ENCODE measurements at regions not wholly inside any gene's neighbourhood (a gene's known extent, or its start where the extent isn't known, plus 50 kb on each side); places are given as distances from the start of the nearest gene placed in this dataset.

DNA sequence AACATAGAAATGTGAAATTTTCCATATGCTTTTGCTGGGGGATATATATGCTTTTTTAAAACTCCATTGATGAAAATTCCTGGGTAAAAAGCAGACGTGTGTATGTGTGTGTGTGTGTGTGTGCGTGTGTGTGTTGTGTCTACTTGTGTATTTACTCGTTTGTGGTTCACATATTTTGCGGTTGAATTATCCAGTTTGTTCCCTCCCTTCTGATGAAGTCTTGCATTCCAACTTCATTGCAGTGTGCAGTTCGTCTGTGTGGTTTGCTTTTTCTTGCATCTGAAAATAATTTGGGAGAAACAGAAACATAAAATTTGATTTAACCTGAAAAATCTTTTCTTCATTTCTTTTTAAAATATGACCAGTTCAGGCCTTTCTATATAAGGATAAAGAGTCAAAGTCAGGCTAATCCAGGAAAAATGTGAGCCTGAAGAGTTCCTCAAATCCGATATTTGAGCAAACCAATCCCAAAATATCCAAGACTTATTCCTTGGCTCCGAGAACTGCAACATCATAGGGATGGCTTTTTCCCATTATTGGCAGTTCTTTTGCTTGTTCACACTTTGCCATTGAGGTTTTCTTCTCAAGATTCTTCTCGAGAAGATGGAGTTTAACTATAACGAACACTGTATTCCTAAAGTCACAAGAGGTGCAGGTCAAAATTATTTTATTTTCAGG lies 202.2 kb upstream of the CCN2 start:
- no peak for DNase-seq (ENCODE audit: low spot score)
- intact Hi-C loops (cut with DNase I) = no loop called here

DNA sequence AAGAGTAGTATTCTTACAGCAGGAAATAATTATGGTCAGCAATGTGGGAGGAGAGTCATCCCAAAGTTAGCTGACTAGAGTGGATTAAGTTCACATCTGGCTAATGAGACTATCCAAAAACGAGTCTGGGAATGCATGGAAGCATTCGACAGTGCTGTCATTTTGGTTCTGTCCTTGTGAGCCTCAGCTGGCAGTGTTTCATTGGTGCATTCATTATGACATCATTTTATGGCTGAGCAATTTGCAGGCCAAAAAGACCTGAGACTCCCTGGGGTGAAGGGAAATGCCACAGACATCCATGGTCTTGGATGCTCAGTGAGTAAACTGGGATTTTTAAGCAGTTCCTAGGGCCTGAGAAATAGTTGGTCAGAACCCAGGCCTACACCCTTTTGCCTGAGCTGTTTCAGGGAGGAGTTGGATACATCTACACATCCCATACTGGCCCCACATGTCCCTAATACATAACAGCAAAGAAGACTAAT lies 196.4 kb upstream of the CCN2 start:
- DNase-seq (ENCODE audit: low spot score) = no peak
- intact Hi-C loops (cut with DNase I) = no loop called here

DNA sequence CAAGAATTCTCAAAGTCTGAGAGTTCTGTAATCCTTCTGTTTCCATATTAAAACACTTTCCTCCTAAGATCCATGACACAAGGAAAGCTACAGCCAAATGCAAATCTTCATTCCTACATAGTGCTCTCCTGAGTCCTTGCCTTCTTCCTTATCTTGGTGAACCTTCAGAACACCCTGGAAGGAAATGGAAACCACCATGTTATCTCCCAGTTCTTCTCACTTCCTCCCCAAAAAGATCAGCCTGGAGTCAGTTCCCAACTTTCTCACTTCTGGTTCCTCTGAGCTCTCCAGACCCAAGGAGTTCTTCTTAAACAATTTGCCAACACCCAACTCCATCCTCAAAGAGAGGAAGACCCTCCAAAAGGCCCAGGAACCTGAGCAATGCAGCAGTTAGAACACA lies 193.3 kb upstream of the CCN2 start:
- DNase-seq (ENCODE audit: low spot score) = no peak
- intact Hi-C loops (cut with DNase I) = loop anchor here (5.0 kb wide), 1 partner anchor 197 kb away; no protein-coding TSS in a partner anchor

DNA sequence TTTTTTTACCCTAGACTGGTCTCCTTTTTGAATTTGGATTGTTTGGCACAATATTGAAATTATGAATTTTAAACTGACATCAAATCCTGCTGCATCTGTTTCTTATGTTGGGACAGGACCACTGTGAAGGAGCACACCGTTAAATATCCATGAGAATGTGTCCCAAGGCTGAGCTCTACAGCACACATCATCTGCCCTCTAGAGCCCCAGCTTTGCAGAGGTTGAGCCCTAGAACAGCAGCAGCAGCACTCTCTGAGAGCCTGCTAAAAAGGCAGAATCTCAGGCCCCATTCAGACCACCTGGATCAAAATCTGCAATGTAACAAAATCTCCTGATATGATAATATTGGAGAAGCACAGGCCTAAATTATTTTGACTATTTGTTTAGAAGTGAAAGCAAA lies 192.1 kb upstream of the CCN2 start:
- intact Hi-C loops (cut with DNase I) = loop anchor here (5.0 kb wide), 1 partner anchor 196 kb away; no protein-coding TSS in a partner anchor
- DNase-seq (ENCODE audit: low spot score) = no peak

DNA sequence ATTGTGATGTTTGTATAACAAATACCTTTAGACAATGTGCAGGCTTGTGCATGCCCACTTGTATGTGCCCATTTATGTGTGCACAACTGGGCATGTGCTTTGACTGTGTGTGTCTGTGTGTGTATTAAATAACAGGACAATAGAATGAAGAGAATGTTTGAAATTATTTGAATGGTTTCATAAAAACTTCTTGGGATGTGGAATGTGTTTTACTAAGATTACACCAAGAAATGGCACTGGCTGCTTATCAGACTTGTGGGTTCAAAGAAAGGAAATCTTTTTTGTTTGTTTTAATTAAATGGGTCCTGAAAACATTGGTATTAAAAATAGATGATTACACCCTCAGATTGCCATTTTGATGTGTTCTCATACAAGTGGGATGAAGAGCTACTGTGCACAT lies 191.6 kb upstream of the CCN2 start:
- no peak for DNase-seq (ENCODE audit: low spot score)
- intact Hi-C loops (cut with DNase I) = loop anchor here (5.0 kb wide), 1 partner anchor 195 kb away; no protein-coding TSS in a partner anchor

DNA sequence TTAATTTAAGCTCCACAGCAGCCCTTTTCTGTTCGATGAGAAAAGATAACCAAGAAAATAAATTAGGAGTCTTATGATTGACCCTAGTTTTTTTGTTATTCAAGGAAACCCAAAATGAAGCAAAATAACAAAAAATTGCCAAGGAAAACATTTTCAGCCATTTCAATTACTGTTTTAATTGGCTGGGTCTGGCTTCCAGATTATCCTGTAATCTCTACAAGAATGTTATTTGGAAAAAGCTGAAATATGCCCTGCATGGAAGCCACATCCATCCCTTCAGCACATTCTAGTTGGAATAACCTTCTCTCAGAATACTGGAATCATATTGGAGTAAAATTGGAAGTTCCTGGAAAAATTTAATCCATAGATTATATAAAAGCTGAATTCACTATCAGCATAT lies 191.1 kb upstream of the CCN2 start:
- intact Hi-C loops (cut with DNase I) = loop anchor here (5.0 kb wide), 1 partner anchor 195 kb away; no protein-coding TSS in a partner anchor
- no peak for DNase-seq (ENCODE audit: low spot score)

DNA sequence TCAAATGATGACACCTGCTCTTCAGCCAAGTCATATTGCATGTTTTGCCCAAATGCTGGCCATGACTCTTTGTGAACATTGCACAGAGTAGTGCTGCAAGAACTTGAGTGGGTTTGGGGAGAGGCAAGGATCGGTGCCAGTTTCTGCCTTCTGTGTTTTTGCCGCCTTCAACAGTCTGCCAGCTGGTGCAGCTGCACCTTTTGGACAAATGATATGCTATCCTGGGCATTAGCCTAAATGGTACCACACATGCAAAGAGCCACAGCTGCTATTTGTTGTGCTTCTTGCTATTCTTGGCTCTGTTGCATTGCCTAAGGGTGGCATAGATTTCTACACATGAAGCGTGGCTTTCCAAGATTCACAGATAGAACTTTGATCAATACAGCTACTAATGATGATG lies 189.0 kb upstream of the CCN2 start:
- intact Hi-C loops (cut with DNase I) = loop anchor here (5.0 kb wide), 1 partner anchor 193 kb away; no protein-coding TSS in a partner anchor
- DNase-seq (ENCODE audit: low spot score) = no peak

DNA sequence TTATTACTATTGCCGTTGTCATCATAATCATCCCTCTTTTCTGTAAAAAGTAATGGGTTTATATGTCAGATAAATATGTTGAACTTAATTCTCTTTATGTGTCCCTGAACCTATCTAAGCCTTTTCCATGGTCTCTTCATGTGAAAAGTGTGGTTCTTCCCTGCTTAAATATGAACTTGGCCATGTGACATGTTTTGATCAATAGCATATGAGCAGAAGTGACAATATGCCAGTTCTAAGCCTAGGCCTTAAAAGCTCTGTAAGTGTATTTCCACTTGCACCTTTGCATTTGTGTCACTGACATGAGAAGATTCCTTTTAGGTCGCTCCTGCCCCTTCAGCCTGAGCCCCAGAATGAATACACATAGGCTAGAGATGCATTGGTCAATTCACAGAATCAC lies 188.4 kb upstream of the CCN2 start:
- no peak for DNase-seq (ENCODE audit: low spot score)
- intact Hi-C loops (cut with DNase I) = loop anchor here (5.0 kb wide), 1 partner anchor 192 kb away; no protein-coding TSS in a partner anchor

DNA sequence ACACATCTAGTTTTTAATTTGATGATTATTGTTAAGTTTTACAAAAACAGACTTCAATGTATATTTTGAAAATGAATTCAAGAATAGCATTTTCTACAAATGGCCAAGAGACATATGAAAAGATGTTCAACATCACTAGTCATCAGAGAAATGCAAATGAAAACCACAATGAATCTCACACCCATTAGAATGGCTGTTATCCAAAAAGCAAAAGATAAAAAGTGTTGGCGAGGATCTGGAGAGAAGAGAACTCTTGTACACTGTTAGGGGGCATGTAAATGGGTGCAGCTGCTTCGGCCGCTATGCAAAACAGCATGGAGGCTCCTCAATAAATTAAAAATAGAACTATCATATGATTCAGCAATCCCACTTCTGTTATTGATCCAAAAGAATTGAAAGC lies 185.8 kb upstream of the CCN2 start:
- no peak for DNase-seq (ENCODE audit: low spot score)
- intact Hi-C loops (cut with DNase I) = no loop called here

DNA sequence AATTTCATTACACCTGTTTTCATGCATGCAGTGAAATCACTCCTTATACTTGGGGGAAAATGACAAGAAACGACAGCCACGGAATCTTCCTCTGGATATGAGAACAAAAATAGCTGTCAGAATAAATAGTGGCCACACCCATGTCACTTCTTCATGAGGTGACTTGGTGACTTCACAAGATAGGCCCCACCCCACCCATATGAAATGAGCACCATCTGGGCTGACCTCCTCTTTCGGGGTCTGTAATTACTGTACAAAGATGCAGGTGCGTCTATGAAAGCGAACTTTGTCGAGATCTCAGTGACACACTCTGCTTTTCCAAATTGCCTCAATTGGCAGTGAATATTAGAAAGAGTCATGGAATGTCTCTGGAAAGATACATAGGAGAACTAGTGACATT lies 184.2 kb upstream of the CCN2 start:
- intact Hi-C loops (cut with DNase I) = no loop called here
- no peak for DNase-seq (ENCODE audit: low spot score)

DNA sequence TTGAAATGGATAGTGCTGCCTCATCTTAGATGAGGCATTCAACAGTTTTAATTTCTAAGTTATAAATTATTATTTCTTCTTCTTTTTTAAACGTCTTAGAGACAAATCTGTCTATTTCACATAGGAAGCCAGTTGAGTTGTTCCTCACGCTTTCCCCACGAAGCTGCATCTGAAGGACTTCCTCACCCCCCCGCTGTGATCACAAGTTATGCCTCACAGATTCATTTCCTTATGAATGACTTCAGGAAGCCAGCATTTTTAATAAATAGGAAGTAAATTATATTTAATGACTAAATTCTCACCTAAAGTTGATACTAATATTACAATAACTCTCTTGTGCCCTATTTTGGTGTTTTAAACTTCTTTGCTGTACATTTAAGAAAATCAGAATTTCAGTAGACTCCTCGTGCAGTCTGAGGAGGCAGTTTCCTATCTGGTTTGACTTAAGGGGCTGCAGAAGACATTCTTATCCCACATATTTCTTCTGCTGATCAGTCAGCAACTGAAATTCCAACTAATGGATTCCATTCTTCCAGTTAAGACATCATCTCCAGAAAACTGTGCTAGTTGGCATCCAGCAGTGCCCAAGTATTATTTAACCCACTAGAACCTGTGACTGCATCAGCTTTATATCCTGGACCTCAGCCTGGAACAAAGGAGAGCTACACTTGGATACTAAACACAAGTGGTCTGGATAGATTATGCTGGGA lies 182.7 kb upstream of the CCN2 start:
- intact Hi-C loops (cut with DNase I) = no loop called here
- no peak for DNase-seq (ENCODE audit: low spot score)

DNA sequence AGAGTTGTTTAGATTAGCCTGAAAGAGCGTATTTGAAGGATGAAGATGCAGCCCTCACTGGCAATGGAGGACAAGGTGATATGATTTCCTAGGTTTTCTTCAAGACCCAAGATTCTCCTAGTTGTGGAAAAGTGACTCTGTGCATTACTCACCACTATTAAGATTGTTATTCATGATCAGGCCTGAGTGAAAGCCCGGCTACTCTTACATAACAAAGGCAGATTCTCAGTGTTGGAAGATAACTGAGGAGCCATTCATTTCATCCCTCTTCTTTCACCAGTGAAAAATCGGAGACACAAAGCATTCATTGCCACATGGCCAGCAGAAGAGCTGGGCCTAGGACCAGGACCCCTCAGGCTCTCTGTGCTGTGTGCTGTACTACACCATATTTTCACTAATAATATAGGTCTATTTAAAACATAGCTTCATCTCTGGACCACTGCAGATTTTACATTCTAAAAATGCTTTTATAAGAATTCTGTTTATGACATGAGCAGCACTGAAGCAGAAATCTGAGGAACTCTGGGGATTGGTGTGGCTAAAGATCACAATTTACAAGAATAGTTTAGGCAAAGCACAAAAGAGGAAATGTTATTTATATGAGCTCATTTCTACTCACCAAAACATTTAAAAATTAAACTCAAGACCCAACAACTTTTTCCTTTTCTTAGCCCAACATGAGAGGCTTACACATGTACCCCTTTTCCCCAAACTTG lies 181.9 kb upstream of the CCN2 start:
- intact Hi-C loops (cut with DNase I) = no loop called here

DNA sequence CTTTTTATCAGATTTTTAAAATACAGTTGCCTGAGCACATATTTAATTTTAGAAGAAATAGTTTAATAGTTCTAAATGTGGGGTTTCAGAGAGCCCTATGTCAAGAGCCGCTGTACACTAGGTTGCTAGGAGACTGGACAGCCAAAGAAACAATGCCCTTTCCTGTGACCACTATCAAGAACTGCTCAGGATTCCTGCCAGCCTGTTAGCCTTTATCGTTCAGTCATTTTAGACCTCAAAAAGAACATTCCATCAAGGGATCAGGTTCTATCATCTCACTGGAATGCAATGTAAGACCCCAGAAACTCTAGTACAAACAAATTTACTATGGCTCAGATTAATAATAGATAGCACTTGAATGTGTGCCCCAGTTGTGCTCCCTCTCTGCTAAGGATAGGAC lies 181.2 kb upstream of the CCN2 start:
- intact Hi-C loops (cut with DNase I) = no loop called here
- DNase-seq (ENCODE audit: low spot score) = no peak

More for the DNA sequence above, 181.9 kb upstream of the CCN2 start:
- DNase-seq (ENCODE audit: low spot score) = no peak

DNA sequence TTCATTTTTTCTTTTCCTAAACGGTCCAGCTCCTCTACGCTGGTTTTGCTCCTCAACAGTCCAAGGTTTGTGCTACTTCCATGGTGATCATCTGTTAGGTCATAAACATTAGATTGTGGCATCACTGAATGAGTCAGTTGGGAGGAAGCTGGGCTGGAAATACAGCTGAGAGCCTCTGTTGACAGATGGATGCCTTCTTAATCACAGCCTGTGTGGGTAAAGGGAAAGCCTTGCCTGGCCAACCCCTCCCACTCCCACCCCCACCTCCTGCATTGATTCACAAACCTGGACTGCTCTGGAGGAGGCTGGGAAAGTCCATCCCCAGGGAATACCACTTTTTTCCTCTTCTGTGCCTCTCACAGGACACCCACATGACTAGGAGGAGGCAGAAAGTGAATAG lies 180.6 kb upstream of the CCN2 start:
- intact Hi-C loops (cut with DNase I) = no loop called here
- DNase-seq (ENCODE audit: low spot score) = no peak

DNA sequence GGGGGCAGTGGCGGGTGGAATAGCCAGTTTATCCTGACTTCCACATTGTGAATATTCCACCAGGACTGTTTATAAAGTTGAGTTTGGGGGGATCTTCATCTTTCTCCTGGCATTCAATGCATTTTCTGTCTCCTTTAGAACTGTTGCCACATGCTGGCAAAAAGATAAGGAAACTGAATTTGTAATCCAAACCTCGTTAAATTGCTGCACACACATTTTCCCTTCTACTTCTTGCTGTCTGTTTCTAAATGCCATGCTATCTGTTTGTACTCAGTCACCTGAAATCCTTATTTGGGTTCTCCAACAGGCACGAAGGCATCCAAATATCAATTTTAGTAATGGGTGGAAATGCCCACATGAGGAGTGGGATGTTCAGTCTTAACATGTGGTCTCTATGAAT lies 180.2 kb upstream of the CCN2 start:
- DNase-seq (ENCODE audit: low spot score) = no peak
- intact Hi-C loops (cut with DNase I) = no loop called here

DNA sequence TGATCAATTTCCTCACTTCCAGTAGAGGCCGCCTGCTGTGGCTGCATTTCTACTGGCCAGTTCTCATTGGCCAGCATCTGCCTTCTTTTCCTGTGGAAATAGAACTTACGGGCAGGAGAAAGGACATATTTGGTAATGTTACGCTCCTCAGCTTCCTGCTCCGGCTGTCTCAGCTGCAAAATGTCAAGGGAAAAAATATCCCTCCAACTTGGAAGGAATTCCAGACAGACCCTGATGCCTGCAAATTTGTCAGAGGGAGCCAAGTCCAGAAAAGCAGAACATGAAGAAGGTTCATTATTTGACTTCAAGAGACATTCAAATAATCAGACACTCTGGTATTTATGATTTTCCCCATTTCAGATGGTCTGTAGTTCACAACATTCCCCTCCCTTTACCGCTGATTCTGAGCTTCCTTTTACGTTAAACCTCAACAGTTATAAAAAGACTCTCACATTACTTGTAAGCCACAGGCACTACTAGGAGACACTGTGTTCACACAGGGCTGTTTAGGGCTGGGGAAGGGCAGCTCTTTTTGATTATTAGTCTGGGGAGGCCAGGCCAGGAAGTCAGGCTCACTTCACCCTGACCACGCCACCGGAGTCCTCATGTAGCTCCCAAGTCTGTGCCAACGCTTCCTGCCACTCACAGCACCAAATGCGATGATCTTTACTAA lies 179.6 kb upstream of the CCN2 start:
- intact Hi-C loops (cut with DNase I) = no loop called here
- DNase-seq (ENCODE audit: low spot score) = no peak

DNA sequence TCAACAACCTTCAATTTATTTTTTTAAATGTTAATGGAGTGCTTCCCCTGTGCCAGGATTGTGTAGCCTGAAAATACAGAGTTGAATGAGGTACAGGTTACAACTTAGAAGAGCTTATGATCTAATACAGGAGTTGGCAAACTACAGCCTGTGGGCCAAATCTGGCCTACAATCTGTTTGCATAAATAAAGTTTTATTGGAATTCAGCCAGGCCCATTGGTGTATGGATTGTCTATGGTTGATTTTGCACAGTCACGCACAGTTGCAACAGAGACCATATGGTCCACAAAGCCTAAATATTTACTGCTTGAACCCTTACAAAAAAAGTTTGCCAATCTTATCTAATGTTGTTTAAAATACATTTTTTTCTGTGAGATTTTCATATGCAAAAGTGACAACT lies 177.3 kb upstream of the CCN2 start:
- intact Hi-C loops (cut with DNase I) = no loop called here
- no peak for DNase-seq (ENCODE audit: low spot score)

DNA sequence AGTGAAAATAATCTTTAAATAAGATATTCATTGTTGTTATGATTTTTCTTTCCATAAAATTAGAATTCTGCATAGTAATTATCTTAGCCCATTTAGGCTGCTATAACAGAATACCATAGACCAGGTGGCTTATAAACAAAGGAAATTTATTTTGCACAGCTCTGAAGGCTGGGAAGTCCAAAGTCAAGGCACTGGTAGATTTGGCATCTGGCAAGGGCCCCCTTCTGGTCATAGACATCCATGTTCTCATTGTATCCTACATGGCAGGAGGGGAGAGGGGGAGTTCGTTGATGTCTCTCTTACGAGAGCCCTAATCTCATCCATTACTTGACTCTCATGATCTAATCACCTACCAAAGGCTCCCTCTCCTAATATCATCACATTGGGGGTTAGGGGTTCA lies 175.0 kb upstream of the CCN2 start:
- intact Hi-C loops (cut with DNase I) = no loop called here
- no peak for DNase-seq (ENCODE audit: low spot score)

DNA sequence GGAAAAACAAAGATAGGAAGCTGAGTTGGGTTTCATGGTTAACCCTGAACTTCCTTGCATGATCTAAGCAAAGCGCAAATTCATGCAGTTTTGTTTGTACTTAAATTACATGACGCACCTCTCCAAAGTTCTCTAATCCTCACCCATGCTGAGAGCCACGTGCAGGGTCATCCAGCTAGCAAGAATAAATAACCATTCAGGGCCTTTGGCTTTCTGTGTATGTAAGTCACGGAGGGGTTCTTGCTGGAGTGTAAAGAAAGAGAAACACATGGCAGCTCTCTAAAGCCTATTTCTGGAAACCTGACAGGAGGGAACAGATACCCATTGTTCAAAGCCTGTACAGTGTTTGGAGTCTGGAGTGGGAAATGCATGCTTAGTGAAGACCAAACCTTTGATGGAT lies 171.7 kb upstream of the CCN2 start:
- no peak for DNase-seq (ENCODE audit: low spot score)
- intact Hi-C loops (cut with DNase I) = no loop called here

DNA sequence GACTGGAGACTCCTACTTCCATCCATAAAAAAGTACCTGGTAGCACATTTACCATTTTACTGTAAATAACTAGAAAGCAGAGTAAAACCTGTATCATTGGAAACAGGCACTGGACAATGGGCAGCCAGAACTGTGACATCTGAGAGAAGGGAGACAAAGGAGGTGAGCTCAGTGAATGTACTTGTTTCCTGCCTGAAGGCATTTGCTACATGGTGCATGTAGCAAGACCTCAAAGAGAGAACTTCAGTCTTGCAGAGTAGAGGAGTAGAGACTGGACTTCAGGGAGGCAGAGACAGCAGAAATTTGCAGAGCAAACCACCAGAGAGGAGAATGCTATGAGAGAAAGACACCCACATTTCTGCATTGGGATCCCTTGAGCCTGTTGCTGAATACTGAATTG lies 171.0 kb upstream of the CCN2 start:
- DNase-seq (ENCODE audit: low spot score) = no peak
- intact Hi-C loops (cut with DNase I) = no loop called here

Data from cardiac septum (tissue), 1 donor.